HUES48 (cell line): ENCODE measurements at regions not wholly inside any gene's neighbourhood (a gene's known extent, or its start where the extent isn't known, plus 50 kb on each side); places are given as distances from the start of the nearest gene placed in this dataset.

Experiments
- H3K27ac ChIP-seq: one replicate; pipeline ENCODE4 v1.7.0; 2013; ENCODE audit warnings: low read depth, low read length, inconsistent platforms
- H3K27me3 ChIP-seq: 2 replicates; pipeline ENCODE4 v1.6.1; 2013; ENCODE audit warnings: mild to moderate bottlenecking, low read length; ENCODE audit not compliant: control insufficient read depth, insufficient read depth
- H3K36me3 ChIP-seq: 2 replicates; pipeline ENCODE4 v1.6.1; 2013; ENCODE audit warnings: low read length; ENCODE audit not compliant: control insufficient read depth, insufficient read depth
- H3K4me1 ChIP-seq: 2 replicates; pipeline ENCODE4 v1.6.1; 2013; ENCODE audit warnings: mild to moderate bottlenecking, low read length; ENCODE audit not compliant: control insufficient read depth, insufficient read depth
- H3K4me3 ChIP-seq: 2 replicates; pipeline ENCODE4 v1.5.1; 2013; ENCODE audit warnings: mild to moderate bottlenecking, low read depth, low read length
- H3K9ac ChIP-seq: 2 replicates; pipeline ENCODE4 v1.6.1; 2013; ENCODE audit warnings: mild to moderate bottlenecking, low read depth, low read length, moderate library complexity
- H3K9me3 ChIP-seq: 2 replicates; pipeline ENCODE4 v1.6.1; 2013; ENCODE audit warnings: low read length; ENCODE audit not compliant: control insufficient read depth, insufficient read depth

- H3K4me3 ChIP-seq: no peak overlapping the region
- no peaks in the 10 kb centered on the region for H3K9me3 ChIP-seq
- no peaks in the 10 kb centered on the region for H3K4me1 ChIP-seq
- no peak overlapping the region for H3K27ac ChIP-seq
- H3K36me3 ChIP-seq: no peaks in the 10 kb centered on the region
- no peaks in the 10 kb centered on the region for H3K27me3 ChIP-seq
- no peak overlapping the region for H3K9ac ChIP-seq
Observed at GRCh38 chr6:169898788-169899480, 147.5 kb downstream of the ERMARD start.

- no peak overlapping the region for H3K9ac ChIP-seq
- H3K27me3 ChIP-seq: no peaks in the 10 kb centered on the region
- peaks cover 4% of the 10 kb centered on the region; the same call in 1 of the 2 replicates for H3K9me3 ChIP-seq
- H3K4me1 ChIP-seq: no peaks in the 10 kb centered on the region
- H3K4me3 ChIP-seq: no peak overlapping the region
- H3K27ac ChIP-seq: no peak overlapping the region
- H3K36me3 ChIP-seq: no peaks in the 10 kb centered on the region
Observed at GRCh38 chr6:169897601-169898358, 146.4 kb downstream of the ERMARD start.

DNA sequence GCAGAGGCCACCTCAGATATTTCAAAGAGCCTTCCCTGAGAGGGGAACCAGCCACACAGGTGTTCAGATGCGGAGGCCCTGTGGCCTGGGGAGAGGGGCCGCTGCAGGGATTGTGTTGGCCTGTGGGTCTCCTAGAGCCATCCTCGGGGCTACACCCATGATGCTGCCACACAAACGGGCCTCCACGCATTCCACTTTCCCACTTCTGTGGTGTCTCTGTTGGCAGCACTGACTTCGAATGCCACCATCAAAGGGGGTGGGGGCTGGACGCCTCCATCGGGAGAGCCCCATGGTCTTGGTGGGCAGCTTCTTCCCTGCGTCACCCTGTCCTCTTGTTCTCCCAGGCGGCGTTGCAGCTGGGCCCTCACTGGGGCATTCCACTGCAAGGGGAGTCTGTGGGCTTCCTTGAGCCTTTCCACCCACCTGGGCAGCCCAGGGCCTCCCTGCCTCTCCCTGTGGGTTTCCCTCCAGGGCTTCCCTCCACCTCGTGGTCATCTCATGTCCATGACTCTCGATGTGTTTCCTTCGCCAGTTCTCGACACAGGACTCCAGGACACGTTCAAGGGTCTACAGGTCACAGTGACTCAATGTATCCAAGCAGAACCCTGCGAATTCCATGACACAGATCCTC lies 145.5 kb downstream of the ERMARD start:
- Histone ChIP-seq H3K4me3 (no peak overlapping the region), H3K9me3 (peaks cover 11% of the 10 kb centered on the region), H3K27ac (no peak overlapping the region), H3K9ac (no peak overlapping the region), H3K27me3 (no peaks in the 10 kb centered on the region), H3K4me1 (no peaks in the 10 kb centered on the region), H3K36me3 (no peaks in the 10 kb centered on the region)

- no peak overlapping the region for H3K4me3 ChIP-seq
- no peak overlapping the region for H3K9ac ChIP-seq
- peaks cover 17% of the 10 kb centered on the region for H3K9me3 ChIP-seq
- no peaks in the 10 kb centered on the region for H3K27me3 ChIP-seq
- no peaks in the 10 kb centered on the region for H3K4me1 ChIP-seq
- H3K27ac ChIP-seq: no peak overlapping the region
- H3K36me3 ChIP-seq: no peaks in the 10 kb centered on the region
Observed at GRCh38 chr6:169895926-169896761, 144.7 kb downstream of the ERMARD start.

DNA sequence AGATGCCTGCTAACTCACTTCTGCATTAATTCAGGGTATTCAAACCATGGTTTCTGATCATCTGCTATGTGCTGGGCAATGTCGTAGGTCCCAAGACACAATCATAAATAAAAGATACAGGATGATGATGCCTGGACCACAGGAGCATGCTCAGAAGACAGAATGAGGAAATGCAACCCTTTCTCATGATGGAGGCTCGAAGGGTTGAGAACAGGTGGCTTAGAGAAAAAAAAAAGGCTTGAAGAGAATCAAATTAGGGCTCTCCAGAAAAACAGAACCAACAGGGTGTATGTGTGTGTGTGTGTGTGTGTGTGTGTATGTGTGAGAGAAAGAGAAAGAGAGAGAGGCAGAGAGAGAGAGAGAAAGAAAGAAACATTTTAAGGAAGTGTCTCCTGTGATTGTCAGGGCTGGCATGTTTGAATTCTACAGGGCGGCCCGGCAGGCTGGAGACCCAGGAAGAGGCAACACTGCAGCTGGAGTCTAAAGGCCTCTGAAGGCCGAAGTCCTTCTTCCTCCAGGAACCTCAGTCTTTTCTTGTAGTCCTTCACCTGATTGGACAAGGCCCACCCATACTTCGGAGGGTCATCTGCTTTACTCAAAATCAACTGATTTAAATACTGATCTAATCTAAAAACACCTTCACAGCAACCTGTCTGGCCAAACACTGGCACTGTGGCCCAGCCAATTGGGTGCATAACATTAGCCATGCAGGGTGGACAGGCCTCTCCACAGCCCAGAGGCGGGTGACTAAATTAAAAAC lies 143.8 kb downstream of the ERMARD start:
- Histone ChIP-seq H3K9ac (no peak overlapping the region), H3K27ac (no peak overlapping the region), H3K36me3 (no peaks in the 10 kb centered on the region), H3K4me1 (no peaks in the 10 kb centered on the region), H3K27me3 (no peaks in the 10 kb centered on the region), H3K9me3 (peaks cover 19% of the 10 kb centered on the region), H3K4me3 (no peak overlapping the region)

- Histone ChIP-seq H3K9ac (no peak overlapping the region), H3K4me1 (no peaks in the 10 kb centered on the region), H3K9me3 (peaks cover 19% of the 10 kb centered on the region), H3K4me3 (no peak overlapping the region), H3K36me3 (no peaks in the 10 kb centered on the region), H3K27me3 (no peaks in the 10 kb centered on the region), H3K27ac (no peak overlapping the region)
Observed at GRCh38 chr6:169894377-169894960, 143.0 kb downstream of the ERMARD start.

DNA sequence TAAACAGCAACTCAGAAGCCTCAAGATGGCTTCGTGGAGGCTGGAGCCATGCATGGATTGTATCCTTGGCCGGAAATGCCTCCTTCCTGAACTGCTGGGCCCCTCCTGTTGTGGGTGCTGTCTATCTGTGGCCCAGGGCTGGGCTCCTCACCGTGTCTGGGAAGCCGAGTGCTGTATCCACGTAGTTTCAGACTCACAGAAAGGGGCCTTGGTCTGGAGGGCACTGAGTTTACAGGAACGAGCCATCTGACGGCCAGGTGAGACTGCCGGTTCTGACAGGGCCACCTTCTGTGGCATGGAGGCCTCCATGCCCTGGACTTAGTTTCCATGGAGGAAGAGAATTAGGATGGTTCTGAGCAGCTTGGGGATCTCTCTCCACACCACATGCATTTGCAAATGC lies 142.2 kb downstream of the ERMARD start:
- Histone ChIP-seq H3K27me3 (no peaks in the 10 kb centered on the region), H3K4me3 (no peak overlapping the region), H3K9ac (no peak overlapping the region), H3K9me3 (peaks cover 19% of the 10 kb centered on the region), H3K36me3 (no peaks in the 10 kb centered on the region), H3K4me1 (no peaks in the 10 kb centered on the region), H3K27ac (no peak overlapping the region)

DNA sequence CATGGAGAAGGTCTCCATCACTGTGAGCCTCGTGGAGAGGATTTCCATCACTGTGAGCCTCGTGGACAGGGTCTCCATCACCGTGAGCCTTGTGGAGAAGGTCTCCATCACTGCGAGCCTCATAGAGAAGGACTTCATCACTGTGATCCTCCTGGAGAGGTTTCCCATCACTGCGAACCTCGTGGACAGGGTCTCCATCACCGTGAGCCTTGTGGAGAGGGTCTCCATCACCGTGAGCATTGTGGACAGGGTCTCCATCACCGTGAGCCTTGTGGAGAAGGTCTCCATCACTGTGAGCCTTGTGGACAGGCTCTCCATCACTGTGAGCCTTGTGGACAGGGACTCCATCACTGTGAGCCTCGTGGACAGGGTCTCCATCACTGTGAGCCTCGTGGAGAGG lies 140.4 kb downstream of the ERMARD start:
- Histone ChIP-seq H3K27ac (no peak overlapping the region), H3K4me1 (no peaks in the 10 kb centered on the region), H3K27me3 (no peaks in the 10 kb centered on the region), H3K9me3 (peaks cover 19% of the 10 kb centered on the region), H3K36me3 (no peaks in the 10 kb centered on the region), H3K9ac (no peak overlapping the region), H3K4me3 (no peak overlapping the region)

- Histone ChIP-seq H3K27ac (no peak overlapping the region), H3K36me3 (no peaks in the 10 kb centered on the region), H3K4me1 (no peaks in the 10 kb centered on the region), H3K9me3 (peaks cover 19% of the 10 kb centered on the region), H3K4me3 (no peak overlapping the region), H3K27me3 (no peaks in the 10 kb centered on the region), H3K9ac (no peak overlapping the region)
Observed at GRCh38 chr6:169891421-169891820, 140.0 kb downstream of the ERMARD start.

DNA sequence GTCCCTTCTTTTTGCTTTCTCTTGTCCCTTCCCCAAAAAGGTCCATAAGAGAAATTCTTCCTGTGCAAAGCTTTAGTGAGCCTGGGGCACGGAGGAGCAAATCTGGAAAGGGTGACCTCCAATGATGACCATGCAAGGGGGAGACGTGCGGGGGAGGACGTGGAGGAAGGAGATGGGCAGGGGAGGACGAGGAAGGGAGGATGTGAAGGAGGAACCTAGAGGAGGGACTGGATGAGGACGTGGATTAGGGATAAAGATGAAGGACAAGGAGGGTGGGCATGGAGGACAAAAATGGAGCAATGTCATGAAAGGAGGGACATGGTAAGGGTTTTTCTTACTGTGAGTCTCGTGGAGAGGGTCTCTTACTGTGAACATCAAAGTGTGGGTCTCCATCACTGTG lies 139.5 kb downstream of the ERMARD start:
- no peaks in the 10 kb centered on the region for H3K36me3 ChIP-seq
- H3K9ac ChIP-seq: no peak overlapping the region
- no peak overlapping the region for H3K27ac ChIP-seq
- no peak overlapping the region for H3K4me3 ChIP-seq
- no peaks in the 10 kb centered on the region for H3K4me1 ChIP-seq
- peaks cover 19% of the 10 kb centered on the region for H3K9me3 ChIP-seq
- no peaks in the 10 kb centered on the region for H3K27me3 ChIP-seq
